Smooth muscle cell of the brain vasculature (primary cell): ENCODE measurements at regions not wholly inside any gene's neighbourhood (a gene's known extent, or its start where the extent isn't known, plus 50 kb on each side); places are given as distances from the start of the nearest gene placed in this dataset.
A peak's percentile ranks its signal among the peaks of the same experiment; 100 is the strongest.
"Not testable (repeated sequence)": the region's sequence is repeated elsewhere in the genome, so short reads cannot be mapped to it uniquely, and the experiment has no call there.

ENCODE experiments used
- DNase-seq: peaks from one replicate; pipeline ENCODE4 v3.0.0-alpha.2; 2012; ENCODE audit warnings: low read depth, low spot score

- DNase-seq, result peak; percentile 44
Observed at GRCh38 chr6:15956205-15957106, 172.4 kb upstream of the MYLIP start.

- no peak for DNase-seq
Observed at GRCh38 chr6:15955484-15955883, 173.4 kb upstream of the MYLIP start.

DNA sequence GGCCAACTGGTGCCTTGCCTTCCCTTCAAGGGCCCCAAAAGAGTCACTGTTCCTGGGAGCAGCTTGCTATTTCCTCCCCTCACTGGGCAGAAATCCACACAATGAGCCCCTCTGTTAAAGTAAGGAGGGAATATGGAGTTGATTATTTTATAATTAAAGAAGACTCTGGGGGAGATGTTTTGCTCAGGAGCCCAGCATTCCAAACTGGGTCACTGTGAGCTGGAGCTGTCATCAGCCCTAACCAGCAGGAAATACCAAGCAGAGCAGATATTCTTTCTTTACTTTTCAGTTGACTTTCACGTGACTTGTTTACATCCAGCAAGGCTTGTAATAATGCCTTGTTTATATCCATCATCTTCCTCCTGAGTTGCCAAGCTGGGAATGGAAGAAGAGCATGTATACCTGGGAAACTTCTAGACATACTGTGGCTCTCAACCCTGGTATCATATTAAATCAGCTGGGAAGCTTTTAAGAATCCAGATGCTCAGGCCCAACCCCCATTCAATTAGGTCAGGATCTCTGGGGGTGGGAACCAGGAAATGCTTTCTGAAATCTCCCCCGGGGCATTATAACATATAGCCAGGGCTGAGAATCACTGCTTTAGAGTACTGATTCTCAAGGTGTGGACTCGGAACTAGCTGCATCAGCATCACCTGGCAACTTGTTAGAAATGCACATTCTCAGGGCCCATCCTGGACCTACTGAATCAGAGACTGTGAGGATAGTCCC is 175.6 kb upstream of the MYLIP start:
- no peak for DNase-seq

GRCh38 chr6:15952231-15953151 is 176.4 kb upstream of the MYLIP start:
- no peak for DNase-seq

GRCh38 chr6:15950962-15951569 is 177.8 kb upstream of the MYLIP start:
- no peak for DNase-seq

- no peak for DNase-seq
Observed at GRCh38 chr6:15949982-15950381, 178.9 kb upstream of the MYLIP start.

- no peak for DNase-seq
Observed at GRCh38 chr6:15948930-15949900, 179.7 kb upstream of the MYLIP start.

DNA sequence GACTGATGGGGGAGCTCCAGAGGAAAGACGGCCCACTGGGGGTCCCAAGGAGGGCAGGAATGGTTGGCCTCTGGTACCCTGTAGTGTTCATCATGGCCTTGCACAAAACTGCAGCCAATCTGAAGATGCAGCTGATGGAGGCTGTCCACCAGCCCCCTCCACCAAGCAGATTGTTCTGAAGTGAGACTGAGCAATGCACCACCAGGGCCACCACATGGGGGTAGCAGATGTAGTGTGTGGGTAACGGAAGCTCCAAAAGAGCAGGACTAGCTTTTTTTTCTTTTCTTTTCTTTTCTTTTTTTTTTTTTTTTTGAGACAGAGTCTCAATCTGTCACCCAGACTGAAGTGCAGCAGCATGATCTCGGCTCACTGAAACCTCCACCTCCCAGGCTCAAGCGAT is 181.0 kb upstream of the MYLIP start:
- DNase-seq, result no peak

GRCh38 chr6:15947436-15947835 is 181.4 kb upstream of the MYLIP start:
- no peak for DNase-seq

GRCh38 chr6:15946701-15947385 is 182.0 kb upstream of the MYLIP start:
- no peak for DNase-seq

GRCh38 chr6:15945593-15946159 is 183.2 kb upstream of the MYLIP start:
- DNase-seq, result no peak

- DNase-seq, result no peak
Observed at GRCh38 chr6:15943423-15943822, 185.5 kb upstream of the MYLIP start.

DNA sequence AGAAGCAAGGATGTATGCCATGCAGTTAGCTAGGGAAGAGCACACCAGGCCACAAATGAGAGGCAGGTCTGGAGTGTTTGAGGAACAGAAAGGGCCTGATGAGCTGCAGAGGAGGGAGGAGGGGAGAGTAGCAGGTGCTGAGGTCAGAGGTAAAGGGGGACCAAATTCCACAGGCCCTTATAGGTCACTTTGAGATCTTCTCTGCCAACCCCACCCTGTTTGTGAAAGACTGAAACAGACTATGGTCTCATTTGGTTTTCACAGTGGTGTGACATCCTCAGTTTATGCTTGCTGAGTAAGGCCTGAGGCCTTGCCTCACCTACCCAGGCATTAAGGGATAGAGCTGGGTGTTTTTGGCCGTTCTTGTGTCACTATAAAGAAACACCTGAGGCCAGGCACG is 187.7 kb upstream of the MYLIP start:
- no peak for DNase-seq

DNA sequence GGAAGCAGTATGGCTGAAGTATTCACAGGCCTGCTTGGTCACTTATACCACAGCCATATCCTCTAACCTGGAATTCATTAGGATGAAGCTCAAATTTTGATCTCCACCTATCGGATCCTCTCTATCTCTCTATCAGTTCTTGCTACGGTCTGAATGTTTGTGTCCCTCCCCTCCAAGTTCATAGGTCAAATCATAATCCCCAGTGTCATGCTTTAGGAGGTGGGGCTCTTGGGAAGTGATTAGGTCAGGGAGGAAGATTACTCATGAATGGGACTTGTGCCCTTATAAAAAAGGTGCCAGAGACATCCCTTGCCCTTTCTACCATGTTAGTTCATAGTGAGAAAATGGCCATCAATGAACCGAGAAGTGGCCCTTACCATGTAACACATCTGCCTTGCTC is 190.8 kb upstream of the MYLIP start:
- no peak for DNase-seq

DNA sequence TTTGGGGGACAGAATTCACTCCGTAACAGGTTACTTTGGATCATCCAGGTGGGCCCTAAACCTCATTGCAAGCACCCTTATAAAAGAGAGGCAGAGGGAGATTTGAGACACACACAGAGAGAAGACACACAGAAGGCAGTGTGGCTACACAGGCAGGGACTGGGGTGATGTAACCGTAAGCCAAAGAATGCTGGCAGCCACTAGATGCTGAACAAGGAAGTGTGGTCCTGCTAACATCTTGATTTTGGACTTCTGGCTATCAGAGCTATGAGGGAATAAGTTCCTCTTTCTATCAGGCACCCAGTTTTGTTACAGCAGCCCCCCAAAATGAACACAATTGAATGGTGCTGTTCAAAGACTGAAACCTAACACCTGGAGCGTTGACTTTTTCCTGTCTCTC is 191.3 kb upstream of the MYLIP start:
- DNase-seq, result no peak

DNA sequence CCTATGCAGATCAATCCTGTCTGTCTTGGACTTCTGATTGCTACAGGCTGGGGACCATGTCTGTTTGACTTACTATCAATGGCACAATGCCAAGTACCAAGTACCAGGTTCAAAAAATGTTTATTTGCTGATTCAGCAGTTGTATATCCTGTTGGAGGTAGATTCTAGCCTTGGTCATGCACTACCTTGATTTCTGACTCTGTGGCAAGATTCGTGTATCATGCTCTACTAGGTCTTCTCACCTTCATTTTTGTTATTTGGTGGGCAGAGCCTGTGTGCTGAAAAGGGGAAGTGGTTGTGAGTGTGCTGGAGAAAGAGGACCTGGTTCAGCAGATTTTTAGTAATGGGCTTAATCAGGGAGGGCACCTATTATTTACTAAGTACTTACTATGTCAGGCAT is 192.4 kb upstream of the MYLIP start:
- DNase-seq, result no peak

GRCh38 chr6:15935661-15936060 is 193.2 kb upstream of the MYLIP start:
- DNase-seq, result no peak

GRCh38 chr6:15931697-15932096 is 197.2 kb upstream of the MYLIP start:
- not testable (repeated sequence) for DNase-seq

DNA sequence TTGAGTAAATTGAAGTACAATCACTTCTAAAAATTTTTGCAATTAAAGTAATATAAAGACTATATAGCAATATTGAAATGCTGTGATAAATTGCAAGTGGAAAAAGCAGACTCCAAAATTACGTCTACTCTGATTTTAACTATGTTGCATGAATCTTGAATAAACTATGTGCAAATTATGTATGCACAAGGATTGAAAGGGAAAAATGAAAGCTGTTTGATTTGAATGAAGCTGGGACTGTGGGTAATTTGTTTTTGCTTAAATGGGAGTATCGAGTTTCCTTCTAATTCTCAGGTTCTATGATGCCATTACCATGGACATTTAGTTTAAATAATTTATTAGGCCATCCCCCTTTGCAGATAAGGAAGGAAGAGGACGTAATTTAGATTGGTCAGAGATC is 198.7 kb upstream of the MYLIP start:
- no peak for DNase-seq
